Cardiac fibroblast (primary cell): ENCODE measurements at regions not wholly inside any gene's neighbourhood (a gene's known extent, or its start where the extent isn't known, plus 50 kb on each side); places are given as distances from the start of the nearest gene placed in this dataset.

Experiments used
- DNase-seq, 2 donors: peaks; one replicate each; pipeline versions ENCODE4 v3.0.0 to v3.0.0-alpha.2; 2010; ENCODE audit warnings: low read depth in 2 of 2
- H3K4me3 ChIP-seq, 2 donors: replicated peaks in 1 of 2; 1 replicate in 1 of 2; 2 replicates in 1 of 2; pipeline ENCODE4 v1.5.1; 2011; ENCODE audit warnings: low read depth in 2 of 2, low read length in 2 of 2, mild to moderate bottlenecking in 2 of 2, moderate library complexity in 1 of 2
- CTCF ChIP-seq: IDR thresholded peaks from one replicate; pipeline ENCODE4 v1.5.1; 2011; ENCODE audit warnings: low read depth, mild to moderate bottlenecking, low read length, inconsistent platforms

GRCh38 chr2:204032301-204032700 is 95.7 kb downstream of the ICOS start:
- DNase-seq = no peak
- H3K4me3 ChIP-seq = no peak overlapping the region
- no peak for TF ChIP-seq CTCF

- no peak overlapping the region for H3K4me3 ChIP-seq
- no peak for DNase-seq
- no peak for TF ChIP-seq CTCF
Measured at GRCh38 chr2:204033611-204034495, 97.3 kb downstream of the ICOS start.

GRCh38 chr2:204036706-204037105 is 100.1 kb downstream of the ICOS start:
- no peak overlapping the region for H3K4me3 ChIP-seq
- no peak for DNase-seq
- no peak for TF ChIP-seq CTCF

GRCh38 chr2:204037286-204037685 is 100.7 kb downstream of the ICOS start:
- no peak overlapping the region for H3K4me3 ChIP-seq
- no peak for TF ChIP-seq CTCF
- no peak for DNase-seq

- no peak for TF ChIP-seq CTCF
- DNase-seq = no peak
- no peak overlapping the region for H3K4me3 ChIP-seq
Measured at GRCh38 chr2:204039298-204039838, 102.8 kb downstream of the ICOS start.

- no peak for DNase-seq
- no peak overlapping the region for H3K4me3 ChIP-seq
- no peak for TF ChIP-seq CTCF
Measured at GRCh38 chr2:204040016-204040415, 103.5 kb downstream of the ICOS start.

GRCh38 chr2:204042401-204042800 is 105.8 kb downstream of the ICOS start:
- no peak overlapping the region for H3K4me3 ChIP-seq
- TF ChIP-seq CTCF = no peak
- DNase-seq = no peak
